Endodermal cell (in vitro differentiated cells): ENCODE measurements at regions not wholly inside any gene's neighbourhood (a gene's known extent, or its start where the extent isn't known, plus 50 kb on each side); places are given as distances from the start of the nearest gene placed in this dataset.

Experiments
- DNase-seq: peaks from one replicate; pipeline ENCODE4 v3.0.0-alpha.2; 2017
- H3K27ac ChIP-seq: 2 replicates; pipeline ENCODE4 v1.5.1; 2013; ENCODE audit warnings: mild to moderate bottlenecking, low read depth, low read length, moderate library complexity
- H3K27me3 ChIP-seq: 2 replicates; pipeline ENCODE4 v1.6.1; 2013; ENCODE audit warnings: mild to moderate bottlenecking, low read length, moderate library complexity; ENCODE audit not compliant: insufficient read depth, control insufficient read depth, poor library complexity, severe bottlenecking
- H3K36me3 ChIP-seq: 2 replicates; pipeline ENCODE4 v1.7.0; 2013; ENCODE audit warnings: mild to moderate bottlenecking, low read length, moderate library complexity; ENCODE audit not compliant: control insufficient read depth, insufficient read depth
- H3K4me1 ChIP-seq: one replicate; pipeline ENCODE4 v1.7.0; 2013; ENCODE audit warnings: low read length; ENCODE audit not compliant: control insufficient read depth, insufficient read depth
- H3K4me3 ChIP-seq: 2 replicates; pipeline ENCODE4 v1.5.1; 2013; ENCODE audit warnings: mild to moderate bottlenecking, low read length, moderate library complexity
- H3K9ac ChIP-seq: 2 replicates; pipeline ENCODE4 v1.6.1; 2013; ENCODE audit warnings: mild to moderate bottlenecking, low read length, moderate library complexity; ENCODE audit not compliant: poor library complexity, severe bottlenecking; ENCODE audit errors: extremely low read depth
- H3K9me3 ChIP-seq: 2 replicates; pipeline ENCODE4 v1.6.1; 2013; ENCODE audit warnings: mild to moderate bottlenecking, low read length, moderate library complexity; ENCODE audit not compliant: control insufficient read depth
- H3K27ac Mint-ChIP-seq: 2 replicates; pipeline ENCODE4 v1.8.0; 2020; ENCODE audit warnings: mixed read lengths
- H3K27me3 Mint-ChIP-seq: 2 replicates; pipeline ENCODE4 v1.8.0; 2021; ENCODE audit warnings: mild to moderate bottlenecking, mixed read lengths; ENCODE audit not compliant: insufficient read depth
- H3K36me3 Mint-ChIP-seq: 2 replicates; pipeline ENCODE4 v1.8.0; 2020; ENCODE audit warnings: low read depth, mixed read lengths
- H3K4me1 Mint-ChIP-seq: 2 replicates; pipeline ENCODE4 v1.8.0; 2020; ENCODE audit warnings: mixed read lengths
- H3K4me3 Mint-ChIP-seq: 2 replicates; pipeline ENCODE4 v1.8.0; 2020; ENCODE audit warnings: mild to moderate bottlenecking, moderate library complexity, mixed read lengths
- H3K9me3 Mint-ChIP-seq: 2 replicates; pipeline ENCODE4 v1.8.0; 2020; ENCODE audit warnings: mild to moderate bottlenecking, mixed read lengths
- CTCF ChIP-seq: fragments of 200-600 bp; sonication (generic); conservative IDR thresholded peaks from 2 replicates; pipeline ENCODE4 v1.5.0; 2021; ENCODE audit warnings: antibody characterized with exemption, mild to moderate bottlenecking
- WGBS, 2 experiments: methylation state at CpG; one replicate each; pipeline versions ENCODE4 v1.1.5 to v1.1.7; 2013; ENCODE audit warnings: missing lambda C conversion rate in 2 of 2, mixed read lengths in 1 of 2; ENCODE audit not compliant: insufficient coverage in 1 of 2, insufficient read length in 1 of 2; 5-methylcytosine and 5-hydroxymethylcytosine counted together

DNA sequence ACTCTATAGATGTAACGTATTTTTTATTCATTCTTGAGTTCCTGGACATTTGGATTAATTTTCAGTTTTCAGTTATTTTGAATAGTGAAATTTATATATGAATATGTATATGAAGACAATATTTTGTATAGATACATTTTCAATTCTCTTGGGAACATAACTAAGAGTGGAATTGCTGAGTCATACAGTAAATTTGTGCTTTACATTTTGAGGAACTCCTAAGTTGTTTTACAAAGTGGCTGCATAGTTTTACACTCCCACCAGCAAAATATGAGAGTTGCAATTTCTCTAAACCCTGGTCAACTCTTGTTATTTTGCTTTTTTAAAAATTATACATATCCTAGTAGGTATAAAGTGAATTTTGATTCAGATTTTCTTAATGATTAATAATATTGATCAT is 1838.6 kb upstream of the SEL1L start:
- no peaks in the 10 kb centered on the region for H3K4me1 ChIP-seq
- no peak overlapping the region for H3K4me3 Mint-ChIP-seq
- no peak overlapping the region for H3K9ac ChIP-seq
- WGBS, 2 experiments, result no CpG with 5 or more reads among the region's 1 CpG
- H3K27ac Mint-ChIP-seq, result no peak overlapping the region
- DNase-seq, result no peak
- H3K27me3 ChIP-seq, result no peaks in the 10 kb centered on the region
- no peaks in the 10 kb centered on the region for H3K27me3 Mint-ChIP-seq
- no peaks in the 10 kb centered on the region for H3K36me3 ChIP-seq
- H3K4me1 Mint-ChIP-seq, result no peaks in the 10 kb centered on the region
- no peak for TF ChIP-seq CTCF
- H3K36me3 Mint-ChIP-seq, result no peaks in the 10 kb centered on the region
- H3K9me3 ChIP-seq, result no peaks in the 10 kb centered on the region
- H3K4me3 ChIP-seq, result no peak overlapping the region
- H3K9me3 Mint-ChIP-seq, result no peaks in the 10 kb centered on the region
- H3K27ac ChIP-seq, result no peak overlapping the region

- TF ChIP-seq CTCF, result no peak
- Mint-ChIP-seq H3K36me3 (no peaks in the 10 kb centered on the region), H3K4me1 (peaks cover 6% of the 10 kb centered on the region), H3K4me3 (no peak overlapping the region), H3K27me3 (no peaks in the 10 kb centered on the region), H3K9me3 (no peaks in the 10 kb centered on the region), H3K27ac (no peak overlapping the region)
- Histone ChIP-seq H3K9ac (no peak overlapping the region), H3K4me1 (no peaks in the 10 kb centered on the region), H3K27me3 (no peaks in the 10 kb centered on the region), H3K4me3 (no peak overlapping the region), H3K36me3 (no peaks in the 10 kb centered on the region), H3K27ac (no peak overlapping the region), H3K9me3 (no peaks in the 10 kb centered on the region)
- WGBS, 2 experiments, result 93 to 100% methylated on average over 2 to 3 of the region's 3 CpGs
- no peak for DNase-seq
Observed at GRCh38 chr14:83379436-83379835, 1845.8 kb upstream of the SEL1L start.

DNA sequence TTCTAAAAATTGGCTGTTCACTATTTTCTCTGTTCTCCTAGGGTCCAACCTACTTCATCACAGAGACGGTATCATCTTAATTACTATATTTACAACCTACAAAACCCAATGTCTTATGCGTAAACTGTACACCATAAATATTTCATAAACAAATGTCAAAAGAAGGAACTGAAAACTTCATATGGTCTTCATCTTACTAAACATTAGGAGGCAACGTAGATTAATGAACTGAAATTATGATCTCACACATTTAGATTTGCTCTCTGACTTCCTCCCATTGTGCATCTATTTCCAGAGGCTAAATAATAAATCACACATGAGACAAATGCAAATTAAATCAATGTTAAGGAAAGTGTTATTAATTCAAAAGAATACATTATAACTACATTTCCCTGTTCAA is 1850.6 kb upstream of the SEL1L start:
- no peaks in the 10 kb centered on the region for H3K27me3 ChIP-seq
- WGBS, 2 experiments, result 90 to 93% methylated on average over 3 of the region's 3 CpGs
- H3K9me3 Mint-ChIP-seq, result no peaks in the 10 kb centered on the region
- no peak overlapping the region for H3K4me3 ChIP-seq
- no peak overlapping the region for H3K27ac ChIP-seq
- no peaks in the 10 kb centered on the region for H3K36me3 Mint-ChIP-seq
- DNase-seq, result no peak
- peaks cover 6% of the 10 kb centered on the region for H3K4me1 Mint-ChIP-seq
- no peaks in the 10 kb centered on the region for H3K36me3 ChIP-seq
- no peaks in the 10 kb centered on the region for H3K27me3 Mint-ChIP-seq
- no peaks in the 10 kb centered on the region for H3K9me3 ChIP-seq
- no peak overlapping the region for H3K27ac Mint-ChIP-seq
- TF ChIP-seq CTCF, result no peak
- H3K4me1 ChIP-seq, result no peaks in the 10 kb centered on the region
- no peak overlapping the region for H3K9ac ChIP-seq
- no peak overlapping the region for H3K4me3 Mint-ChIP-seq
